NB4 (cell line): ENCODE measurements at regions not wholly inside any gene's neighbourhood (a gene's known extent, or its start where the extent isn't known, plus 50 kb on each side); places are given as distances from the start of the nearest gene placed in this dataset.

Experiments used
- DNase-seq: peaks from one replicate; pipeline ENCODE4 v3.0.0; 2010; ENCODE audit warnings: low read depth
- H3K4me3 ChIP-seq: one replicate; pipeline ENCODE4 v1.5.1; 2011; ENCODE audit warnings: mild to moderate bottlenecking, low read depth, low read length, moderate library complexity
- MYC ChIP-seq: IDR thresholded peaks from 2 replicates; pipeline ENCODE4 v1.6.1; 2011; ENCODE audit warnings: low read depth, low read length
- POLR2A ChIP-seq: IDR thresholded peaks from 2 replicates; pipeline ENCODE4 v1.6.1; 2011; ENCODE audit warnings: mild to moderate bottlenecking; ENCODE audit not compliant: insufficient read length; ENCODE audit errors: extremely low read depth
- TF ChIP-seq, protein P1 (sequence below): IDR thresholded peaks from 2 replicates; pipeline ENCODE4 v1.6.1; 2011; ENCODE audit warnings: low read depth, low read length
- TF ChIP-seq, protein P2 (sequence below): IDR thresholded peaks from one replicate; pipeline ENCODE4 v1.5.1; 2012; ENCODE audit warnings: low read depth, low read length

DNA sequence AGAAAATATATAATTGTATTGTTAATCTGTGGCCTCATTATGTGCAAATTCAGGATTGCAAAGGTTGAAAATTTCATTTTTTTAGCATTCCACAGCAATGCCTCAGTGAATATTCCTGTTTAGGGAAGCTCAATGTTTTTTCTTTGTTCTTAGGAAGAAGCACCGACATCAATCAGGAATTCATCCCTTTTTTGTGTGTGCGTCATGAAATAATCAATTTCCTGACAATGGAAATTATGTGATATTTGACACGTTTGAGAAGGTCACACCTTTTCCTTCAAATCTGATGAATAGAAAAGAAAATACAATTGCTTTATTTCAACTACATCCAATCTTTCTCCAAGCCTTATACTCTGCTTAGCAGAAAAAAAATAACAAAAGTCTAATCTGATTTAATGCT, 662.8 kb upstream of the FTMT start:
- DNase-seq, result no peak
- TF ChIP-seq, protein P1, sequence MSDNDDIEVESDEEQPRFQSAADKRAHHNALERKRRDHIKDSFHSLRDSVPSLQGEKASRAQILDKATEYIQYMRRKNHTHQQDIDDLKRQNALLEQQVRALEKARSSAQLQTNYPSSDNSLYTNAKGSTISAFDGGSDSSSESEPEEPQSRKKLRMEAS, result no peak
- TF ChIP-seq, protein P2, sequence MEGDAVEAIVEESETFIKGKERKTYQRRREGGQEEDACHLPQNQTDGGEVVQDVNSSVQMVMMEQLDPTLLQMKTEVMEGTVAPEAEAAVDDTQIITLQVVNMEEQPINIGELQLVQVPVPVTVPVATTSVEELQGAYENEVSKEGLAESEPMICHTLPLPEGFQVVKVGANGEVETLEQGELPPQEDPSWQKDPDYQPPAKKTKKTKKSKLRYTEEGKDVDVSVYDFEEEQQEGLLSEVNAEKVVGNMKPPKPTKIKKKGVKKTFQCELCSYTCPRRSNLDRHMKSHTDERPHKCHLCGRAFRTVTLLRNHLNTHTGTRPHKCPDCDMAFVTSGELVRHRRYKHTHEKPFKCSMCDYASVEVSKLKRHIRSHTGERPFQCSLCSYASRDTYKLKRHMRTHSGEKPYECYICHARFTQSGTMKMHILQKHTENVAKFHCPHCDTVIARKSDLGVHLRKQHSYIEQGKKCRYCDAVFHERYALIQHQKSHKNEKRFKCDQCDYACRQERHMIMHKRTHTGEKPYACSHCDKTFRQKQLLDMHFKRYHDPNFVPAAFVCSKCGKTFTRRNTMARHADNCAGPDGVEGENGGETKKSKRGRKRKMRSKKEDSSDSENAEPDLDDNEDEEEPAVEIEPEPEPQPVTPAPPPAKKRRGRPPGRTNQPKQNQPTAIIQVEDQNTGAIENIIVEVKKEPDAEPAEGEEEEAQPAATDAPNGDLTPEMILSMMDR, result no peak
- TF ChIP-seq POLR2A, result no peak
- no peak for TF ChIP-seq MYC
- H3K4me3 ChIP-seq, result no peak overlapping the region

DNA sequence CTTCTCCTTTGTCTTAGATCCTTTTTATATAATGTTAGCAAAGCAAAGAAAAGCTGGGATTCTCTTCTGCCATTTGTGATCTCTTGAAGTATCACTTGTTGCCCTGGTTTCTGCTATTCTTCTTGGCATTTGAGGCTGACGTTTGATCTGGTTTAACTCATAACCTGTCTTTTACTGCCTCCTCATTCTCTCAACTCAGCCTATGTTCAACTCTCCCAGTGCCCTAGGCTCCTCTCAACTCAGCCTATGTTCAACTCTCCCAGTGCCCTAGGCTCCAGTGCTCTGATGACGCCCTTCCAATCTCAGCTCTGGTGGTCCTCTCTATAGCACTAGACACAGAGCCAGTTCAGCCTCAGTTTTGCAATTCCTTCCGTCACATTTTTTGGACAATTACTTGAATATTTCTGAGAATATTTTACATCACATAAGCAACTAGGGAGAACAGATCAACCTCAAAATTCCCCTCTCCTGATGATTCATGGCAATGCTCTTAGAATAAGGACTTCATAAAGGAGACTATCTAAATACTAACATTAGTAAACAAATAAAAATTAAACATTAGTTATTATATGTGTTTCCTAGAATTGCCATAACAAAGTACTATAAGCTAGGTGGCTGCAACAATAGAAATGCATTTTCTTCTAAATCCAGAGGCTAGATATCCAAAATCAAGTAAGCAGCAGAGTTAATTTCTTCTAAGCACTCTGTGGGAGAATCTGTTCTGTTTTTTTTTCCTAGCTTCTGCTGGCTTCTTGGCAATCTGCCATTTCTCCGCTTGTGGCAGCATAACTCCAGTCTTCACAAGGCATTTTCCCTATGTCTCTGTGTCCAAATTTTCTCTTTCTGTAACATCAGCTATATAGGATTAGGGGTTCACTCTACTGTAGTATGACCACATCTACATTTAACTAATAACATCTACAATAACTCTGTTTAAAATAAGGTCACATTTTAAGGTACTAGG, 662.1 kb upstream of the FTMT start:
- no peak for TF ChIP-seq MYC
- TF ChIP-seq, protein P2, result no peak
- no peak for DNase-seq
- H3K4me3 ChIP-seq, result no peak overlapping the region

DNA sequence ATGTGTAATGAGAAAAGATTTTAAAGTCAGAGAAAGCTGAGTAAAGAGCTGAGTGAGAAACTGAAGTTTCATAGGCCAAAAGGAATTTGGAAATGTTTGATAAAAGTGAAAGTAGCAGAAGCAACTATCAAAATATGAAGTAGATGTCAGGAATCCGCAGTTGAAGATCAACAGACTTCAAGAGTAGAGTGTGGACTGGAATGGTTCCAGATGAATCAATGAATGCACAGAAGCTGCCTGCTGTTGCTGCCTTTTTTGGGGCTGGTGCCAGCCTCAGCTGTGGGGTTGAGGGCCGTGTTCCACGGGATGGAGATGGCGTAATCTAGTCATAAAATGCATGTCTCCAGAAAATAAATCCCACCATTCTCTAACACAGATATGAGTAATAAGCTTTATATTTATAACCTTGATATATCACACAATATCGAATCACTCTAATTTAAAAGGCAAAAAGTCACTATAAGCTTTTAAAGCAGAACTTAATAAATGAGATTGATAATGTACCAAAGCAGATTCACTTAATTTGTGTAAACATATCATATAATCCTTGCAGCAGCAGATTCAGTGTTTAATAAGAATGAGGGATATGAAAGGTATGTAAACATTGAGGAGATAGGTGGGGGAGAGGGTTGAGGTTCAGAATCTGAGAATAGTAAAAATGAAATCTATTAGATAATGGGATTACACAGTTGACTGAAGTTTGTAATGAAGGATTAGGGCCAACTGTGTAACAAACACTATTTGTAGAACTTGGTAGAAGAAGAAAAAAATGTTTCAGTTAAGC, 652.3 kb upstream of the FTMT start:
- H3K4me3 ChIP-seq, result no peak overlapping the region

DNA sequence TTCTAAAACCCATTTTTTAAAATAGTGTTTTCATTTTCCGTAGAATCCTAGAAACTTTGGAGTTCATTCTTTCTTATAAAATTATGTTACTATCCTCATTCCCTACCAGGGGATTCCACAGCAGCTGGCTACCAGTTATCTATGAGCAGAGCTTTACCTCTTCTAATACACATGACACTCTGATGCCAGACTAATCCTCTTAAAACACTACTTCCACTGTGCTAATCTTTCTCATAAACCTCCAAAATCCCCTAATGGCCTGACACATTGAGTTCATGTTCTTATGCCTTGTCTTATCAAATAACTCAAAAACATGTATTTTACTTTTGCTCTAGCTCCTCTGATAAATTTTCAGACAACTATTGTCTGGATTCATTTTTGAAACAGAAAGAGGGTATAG, 633.6 kb upstream of the FTMT start:
- no peak overlapping the region for H3K4me3 ChIP-seq
- TF ChIP-seq POLR2A, result no peak
- TF ChIP-seq, protein P1, result no peak
- DNase-seq, result no peak

More for the DNA sequence above, 652.3 kb upstream of the FTMT start:
- TF ChIP-seq MYC, result no peak
- TF ChIP-seq, protein P2, result no peak
- TF ChIP-seq POLR2A, result no peak
- TF ChIP-seq, protein P1, result no peak
- no peak for DNase-seq

DNA sequence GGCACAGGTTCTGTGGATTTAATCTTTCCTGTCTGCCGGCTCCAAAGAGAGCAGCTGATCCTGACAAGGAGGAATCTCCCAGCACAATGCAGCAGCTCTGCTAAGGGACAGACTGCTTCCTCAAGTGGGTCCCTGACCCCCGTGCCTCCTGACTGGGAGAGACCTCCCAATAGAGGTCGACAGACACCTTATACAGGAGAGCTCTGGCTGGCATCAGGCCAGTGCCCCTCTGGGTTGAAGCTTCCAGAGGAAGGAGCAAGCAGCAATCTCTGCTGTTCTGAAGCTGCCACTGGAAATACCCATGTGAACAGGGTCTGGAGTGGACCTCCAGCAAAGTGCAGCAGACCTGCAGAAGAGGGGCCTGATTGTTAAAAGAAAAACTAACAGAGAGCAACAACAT, 630.2 kb upstream of the FTMT start:
- DNase-seq, result no peak
- H3K4me3 ChIP-seq, result no peak overlapping the region
- TF ChIP-seq POLR2A (no peak), MYC (no peak)
- TF ChIP-seq, protein P2, result no peak
- TF ChIP-seq, protein P1, result no peak

DNA sequence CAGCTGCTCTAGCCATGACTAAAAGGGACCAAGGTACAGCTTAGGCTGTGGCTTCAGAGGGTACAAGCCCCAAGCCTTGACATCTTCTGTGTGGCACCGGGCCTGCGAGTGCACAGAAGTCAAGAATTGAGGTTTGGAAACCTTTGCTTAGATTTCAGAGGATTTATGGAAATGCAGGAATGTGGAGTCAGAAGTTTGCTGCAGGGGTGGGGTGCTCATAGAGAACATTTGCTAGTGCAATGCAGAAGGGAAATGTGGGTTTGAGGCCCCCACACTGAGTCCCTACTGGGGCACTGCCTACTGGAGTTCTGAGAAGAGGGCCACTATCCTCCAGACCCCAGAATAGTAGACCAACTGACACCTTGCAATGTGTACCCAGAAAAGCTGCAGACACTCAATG, 624.9 kb upstream of the FTMT start:
- TF ChIP-seq, protein P2, result no peak
- no peak for TF ChIP-seq MYC
- no peak for TF ChIP-seq POLR2A
- TF ChIP-seq, protein P1, result no peak
- no peak for DNase-seq
- H3K4me3 ChIP-seq, result no peak overlapping the region
